Testis (tissue), 2 donors: ENCODE measurements at regions not wholly inside any gene's neighbourhood (a gene's known extent, or its start where the extent isn't known, plus 50 kb on each side); places are given as distances from the start of the nearest gene placed in this dataset.

Experiments
- POLR2A ChIP-seq: fragments of 450-650 bp; IDR thresholded peaks from one replicate; pipeline ENCODE4 v1.6.1; 2017; ENCODE audit warnings: antibody characterized with exemption, mild to moderate bottlenecking, moderate library complexity
- TF ChIP-seq, protein P1 (sequence below), 3 experiments: fragments of 450-650 bp in 2 of 3; fragments of 200-600 bp in 1 of 3; sonication (generic) in 1 of 3; IDR thresholded peaks; one replicate each; pipeline ENCODE4 v1.5.1; 2016 to 2019; ENCODE audit warnings: antibody characterized with exemption in 3 of 3, mild to moderate bottlenecking in 2 of 3, moderate library complexity in 1 of 3

DNA sequence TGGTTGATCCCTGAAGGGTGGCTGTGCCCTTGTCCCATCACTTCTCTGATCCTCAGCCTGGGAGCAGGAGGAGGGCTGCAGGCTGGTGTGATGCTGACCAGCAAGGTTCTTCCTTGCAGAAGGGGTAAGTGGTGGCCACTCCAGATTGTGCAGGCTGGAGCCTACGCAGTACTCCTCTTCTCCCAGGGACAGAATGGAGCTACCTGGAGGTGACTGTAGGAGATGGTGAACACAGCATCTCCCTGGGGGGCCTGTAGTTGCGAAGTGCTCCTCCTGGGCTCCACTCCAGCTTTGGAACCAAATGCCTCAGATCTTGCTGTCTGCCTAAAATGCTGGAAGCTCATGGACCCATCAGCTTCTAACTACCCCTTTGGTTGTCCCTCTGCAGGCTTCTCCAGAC lies 323.6 kb upstream of the PODXL start:
- TF ChIP-seq, protein P1, sequence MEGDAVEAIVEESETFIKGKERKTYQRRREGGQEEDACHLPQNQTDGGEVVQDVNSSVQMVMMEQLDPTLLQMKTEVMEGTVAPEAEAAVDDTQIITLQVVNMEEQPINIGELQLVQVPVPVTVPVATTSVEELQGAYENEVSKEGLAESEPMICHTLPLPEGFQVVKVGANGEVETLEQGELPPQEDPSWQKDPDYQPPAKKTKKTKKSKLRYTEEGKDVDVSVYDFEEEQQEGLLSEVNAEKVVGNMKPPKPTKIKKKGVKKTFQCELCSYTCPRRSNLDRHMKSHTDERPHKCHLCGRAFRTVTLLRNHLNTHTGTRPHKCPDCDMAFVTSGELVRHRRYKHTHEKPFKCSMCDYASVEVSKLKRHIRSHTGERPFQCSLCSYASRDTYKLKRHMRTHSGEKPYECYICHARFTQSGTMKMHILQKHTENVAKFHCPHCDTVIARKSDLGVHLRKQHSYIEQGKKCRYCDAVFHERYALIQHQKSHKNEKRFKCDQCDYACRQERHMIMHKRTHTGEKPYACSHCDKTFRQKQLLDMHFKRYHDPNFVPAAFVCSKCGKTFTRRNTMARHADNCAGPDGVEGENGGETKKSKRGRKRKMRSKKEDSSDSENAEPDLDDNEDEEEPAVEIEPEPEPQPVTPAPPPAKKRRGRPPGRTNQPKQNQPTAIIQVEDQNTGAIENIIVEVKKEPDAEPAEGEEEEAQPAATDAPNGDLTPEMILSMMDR (IDR thresholded peaks at IDR 0.05), result no peak
- no peak for TF ChIP-seq POLR2A
